Caco-2 (cell line): ENCODE measurements at regions not wholly inside any gene's neighbourhood (a gene's known extent, or its start where the extent isn't known, plus 50 kb on each side); places are given as distances from the start of the nearest gene placed in this dataset.

Source experiments
- BruUV-seq: library from RNA; stranded (reverse); fragments of 400-500 nt; replicated peaks from 2 replicates; lab custom pipeline; 2021; lab: Mats Ljungman, UMichigan
- CTCF ChIA-PET: fragments of 300-600 bp; sonication (Branson Sonifier 250); formaldehyde crosslinking; loops from one replicate; lab custom pipeline; 2022; ENCODE audit warnings: antibody characterized with exemption; lab: Charles Lee
- POLR2A ChIA-PET: fragments of 300-600 bp; sonication (Branson Sonifier 250); formaldehyde crosslinking; loops from one replicate; lab custom pipeline; 2022; ENCODE audit warnings: antibody characterized with exemption; lab: Charles Lee
- DNase-seq, 2 experiments: peaks; one replicate each; pipeline versions ENCODE4 v3.0.0 to v3.0.0-alpha.2; 2020 to 2022
- H3K27me3 ChIP-seq: replicated peaks from 2 replicates; pipeline ENCODE4 v1.6.0; 2011; ENCODE audit warnings: low read length; ENCODE audit not compliant: control insufficient read depth, insufficient read depth
- H3K36me3 ChIP-seq: 2 replicates; pipeline ENCODE4 v1.5.1; 2011; ENCODE audit warnings: low read length; ENCODE audit not compliant: control insufficient read depth, insufficient read depth
- H3K4me1 ChIP-seq: fragments of 250-450 bp; sonication (Bioruptor Pico); 2 replicates; pipeline ENCODE4 v1.5.1; 2020; ENCODE audit warnings: mild to moderate bottlenecking
- H3K4me3 ChIP-seq: 2 replicates; pipeline ENCODE4 v1.5.1; 2011; ENCODE audit warnings: low read depth, mild to moderate bottlenecking, control low read depth, low read length
- H3K9me3 ChIP-seq: fragments of 250-450 bp; sonication (Bioruptor Pico); 2 replicates; pipeline ENCODE4 v1.5.1; 2020; ENCODE audit warnings: mild to moderate bottlenecking, moderate library complexity
- H3K27ac Mint-ChIP-seq: one replicate; pipeline ENCODE4 v1.8.0; 2022; ENCODE audit warnings: mixed read lengths; ENCODE audit not compliant: unreplicated experiment
- H3K27me3 Mint-ChIP-seq: one replicate; pipeline ENCODE4 v1.8.0; 2022; ENCODE audit warnings: mixed read lengths; ENCODE audit not compliant: insufficient read depth, unreplicated experiment
- H3K36me3 Mint-ChIP-seq: one replicate; pipeline ENCODE4 v1.8.0; 2022; ENCODE audit warnings: mild to moderate bottlenecking, mixed read lengths; ENCODE audit not compliant: insufficient read depth, unreplicated experiment
- H3K4me1 Mint-ChIP-seq: one replicate; pipeline ENCODE4 v1.8.0; 2022; ENCODE audit warnings: low read depth, mixed read lengths; ENCODE audit not compliant: unreplicated experiment
- H3K4me3 Mint-ChIP-seq: one replicate; pipeline ENCODE4 v1.8.0; 2022; ENCODE audit warnings: mild to moderate bottlenecking, moderate library complexity, mixed read lengths; ENCODE audit not compliant: unreplicated experiment
- H3K9me3 Mint-ChIP-seq: one replicate; pipeline ENCODE4 v1.8.0; 2022; ENCODE audit warnings: mixed read lengths; ENCODE audit not compliant: unreplicated experiment
- CTCF ChIP-seq, 2 experiments: fragments of 200-600 bp in 1 of 2; IDR thresholded peaks; 1 replicate in 1 of 2; 2 replicates in 1 of 2; pipeline versions ENCODE4 v1.5.1 to v1.8.0; 2011 to 2022; ENCODE audit warnings: antibody characterized with exemption in 1 of 2, control low read depth in 1 of 2, inconsistent platforms in 1 of 2, low read depth in 1 of 2, low read length in 1 of 2, mild to moderate bottlenecking in 1 of 2, moderate library complexity in 1 of 2; ENCODE audit not compliant: insufficient read depth in 1 of 2, severe bottlenecking in 1 of 2, unreplicated experiment in 1 of 2
- intact Hi-C: fragments of 100-400 bp; cut with micrococcal nuclease; formaldehyde crosslinking; loops from one replicate; pipeline ENCODE4 v1.10.0; 2022; ENCODE audit not compliant: unreplicated experiment

- no peak for TF ChIP-seq CTCF (IDR thresholded peaks at IDR 0.05; ENCODE audit: insufficient read depth in 1 of 2, low read depth in 1 of 2, low read length in 1 of 2, severe bottlenecking in 1 of 2, unreplicated experiment in 1 of 2)
- no peak for DNase-seq
- Mint-ChIP-seq H3K9me3 (peaks cover 12% of the 10 kb centered on the region), H3K36me3 (no peaks in the 10 kb centered on the region), H3K4me3 (no peak overlapping the region), H3K27ac (no peak overlapping the region), H3K27me3 (no peaks in the 10 kb centered on the region), H3K4me1 (peaks cover 11% of the 10 kb centered on the region)
- no peak overlapping the region for H3K4me3 ChIP-seq
- POLR2A ChIA-PET, result no interaction called here
- H3K27me3 ChIP-seq, result no peaks in the 10 kb centered on the region
- H3K36me3 ChIP-seq, result no peaks in the 10 kb centered on the region
- CTCF ChIA-PET, result no interaction called here
- H3K4me1 ChIP-seq, result no peaks in the 10 kb centered on the region
- no TSS peak for BruUV-seq
- peaks cover 5% of the 10 kb centered on the region for H3K9me3 ChIP-seq
- intact Hi-C loops, result no loop called here
Measured at GRCh38 chr2:186991766-186992417, 142.9 kb upstream of the ZSWIM2 start.

- POLR2A ChIA-PET, result no interaction called here
- Mint-ChIP-seq H3K4me3 (no peak overlapping the region), H3K36me3 (no peaks in the 10 kb centered on the region), H3K27me3 (no peaks in the 10 kb centered on the region), H3K9me3 (peaks cover 26% of the 10 kb centered on the region), H3K4me1 (no peaks in the 10 kb centered on the region), H3K27ac (no peak overlapping the region)
- intact Hi-C loops, result no loop called here
- CTCF ChIA-PET, result no interaction called here
- H3K36me3 ChIP-seq, result no peaks in the 10 kb centered on the region
- no peak for DNase-seq
- no peaks in the 10 kb centered on the region for H3K4me1 ChIP-seq
- no peak for TF ChIP-seq CTCF (IDR thresholded peaks at IDR 0.05; ENCODE audit: insufficient read depth in 1 of 2, low read depth in 1 of 2, low read length in 1 of 2, severe bottlenecking in 1 of 2, unreplicated experiment in 1 of 2)
- no peaks in the 10 kb centered on the region for H3K27me3 ChIP-seq
- H3K4me3 ChIP-seq, result no peak overlapping the region
- no TSS peak for BruUV-seq
- peaks cover 5% of the 10 kb centered on the region for H3K9me3 ChIP-seq
Measured at GRCh38 chr2:186984966-186985365, 136.0 kb upstream of the ZSWIM2 start.

- peaks cover 2% of the 10 kb centered on the region for H3K9me3 ChIP-seq
- H3K36me3 Mint-ChIP-seq, result no peaks in the 10 kb centered on the region
- H3K36me3 ChIP-seq, result no peaks in the 10 kb centered on the region
- H3K9me3 Mint-ChIP-seq, result peaks cover 22% of the 10 kb centered on the region
- H3K4me3 ChIP-seq, result no peak overlapping the region
- H3K27me3 Mint-ChIP-seq, result no peaks in the 10 kb centered on the region
- H3K4me1 Mint-ChIP-seq, result no peaks in the 10 kb centered on the region
- no peak overlapping the region for H3K27ac Mint-ChIP-seq
- CTCF ChIA-PET, result no interaction called here
- DNase-seq, result no peak
- no peaks in the 10 kb centered on the region for H3K4me1 ChIP-seq
- TF ChIP-seq CTCF (IDR thresholded peaks at IDR 0.05; ENCODE audit: insufficient read depth in 1 of 2, low read depth in 1 of 2, low read length in 1 of 2, severe bottlenecking in 1 of 2, unreplicated experiment in 1 of 2), result no peak
- POLR2A ChIA-PET, result no interaction called here
- no TSS peak for BruUV-seq
- H3K27me3 ChIP-seq, result no peaks in the 10 kb centered on the region
- H3K4me3 Mint-ChIP-seq, result no peak overlapping the region
- intact Hi-C loops, result no loop called here
Measured at GRCh38 chr2:186984481-186984880, 135.5 kb upstream of the ZSWIM2 start.
